Retinal pigment epithelial cell (primary cell): ENCODE measurements at regions not wholly inside any gene's neighbourhood (a gene's known extent, or its start where the extent isn't known, plus 50 kb on each side); places are given as distances from the start of the nearest gene placed in this dataset.

Source experiments
- DNase-seq: peaks from one replicate; pipeline ENCODE4 v3.0.0-alpha.2; 2010; ENCODE audit warnings: low read depth
- H3K4me3 ChIP-seq: 2 replicates; pipeline ENCODE4 v1.5.1; 2011; ENCODE audit warnings: mild to moderate bottlenecking, low read length, control low read depth, moderate library complexity
- TF ChIP-seq, protein P1 (sequence below): conservative IDR thresholded peaks from 2 replicates; pipeline ENCODE4 v1.5.1; 2011; ENCODE audit warnings: low read depth, low read length, control low read depth, inconsistent platforms

GRCh38 chr12:92312463-92312964, 166.9 kb upstream of the BTG1 start:
- no peak overlapping the region for H3K4me3 ChIP-seq
- TF ChIP-seq, protein P1, sequence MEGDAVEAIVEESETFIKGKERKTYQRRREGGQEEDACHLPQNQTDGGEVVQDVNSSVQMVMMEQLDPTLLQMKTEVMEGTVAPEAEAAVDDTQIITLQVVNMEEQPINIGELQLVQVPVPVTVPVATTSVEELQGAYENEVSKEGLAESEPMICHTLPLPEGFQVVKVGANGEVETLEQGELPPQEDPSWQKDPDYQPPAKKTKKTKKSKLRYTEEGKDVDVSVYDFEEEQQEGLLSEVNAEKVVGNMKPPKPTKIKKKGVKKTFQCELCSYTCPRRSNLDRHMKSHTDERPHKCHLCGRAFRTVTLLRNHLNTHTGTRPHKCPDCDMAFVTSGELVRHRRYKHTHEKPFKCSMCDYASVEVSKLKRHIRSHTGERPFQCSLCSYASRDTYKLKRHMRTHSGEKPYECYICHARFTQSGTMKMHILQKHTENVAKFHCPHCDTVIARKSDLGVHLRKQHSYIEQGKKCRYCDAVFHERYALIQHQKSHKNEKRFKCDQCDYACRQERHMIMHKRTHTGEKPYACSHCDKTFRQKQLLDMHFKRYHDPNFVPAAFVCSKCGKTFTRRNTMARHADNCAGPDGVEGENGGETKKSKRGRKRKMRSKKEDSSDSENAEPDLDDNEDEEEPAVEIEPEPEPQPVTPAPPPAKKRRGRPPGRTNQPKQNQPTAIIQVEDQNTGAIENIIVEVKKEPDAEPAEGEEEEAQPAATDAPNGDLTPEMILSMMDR: no peak
- DNase-seq: no peak

DNA sequence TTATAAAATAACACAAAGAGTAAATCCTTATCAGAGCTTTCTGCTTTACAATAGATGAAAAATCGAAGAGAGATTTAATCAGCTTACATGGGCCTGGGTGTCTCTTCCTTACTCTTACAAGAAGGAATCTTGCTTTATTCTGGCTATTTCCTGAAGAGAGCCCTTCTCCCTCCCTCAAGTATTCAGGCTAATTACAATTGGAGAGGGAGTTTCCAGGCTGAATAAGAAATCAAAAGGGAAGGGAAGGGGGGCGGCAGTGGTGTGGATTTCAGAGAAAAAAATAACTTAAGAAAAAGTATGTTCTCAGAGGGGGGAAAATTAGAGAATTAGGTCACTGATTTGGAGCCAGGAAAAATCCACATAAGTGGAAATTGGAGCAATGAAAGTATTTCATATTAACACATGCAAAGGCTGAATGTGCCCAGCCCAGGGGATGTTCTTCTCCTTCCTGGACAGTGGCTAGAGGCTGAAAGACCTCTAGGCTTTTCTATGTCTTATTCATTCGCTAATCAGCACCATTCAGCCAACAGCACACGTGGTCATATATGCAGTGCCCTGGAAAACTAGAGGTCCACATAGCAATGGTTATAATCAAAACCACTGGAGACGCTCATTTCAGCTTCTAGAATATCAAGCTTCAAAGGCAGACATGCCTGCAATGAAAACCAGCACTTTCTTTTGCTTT, 158.9 kb upstream of the BTG1 start:
- no peak for DNase-seq
- no peak overlapping the region for H3K4me3 ChIP-seq
- TF ChIP-seq, protein P1: no peak

- TF ChIP-seq, protein P1: no peak
- H3K4me3 ChIP-seq: no peak overlapping the region
Observed at GRCh38 chr12:92302041-92302829, 156.6 kb upstream of the BTG1 start.

GRCh38 chr12:92301356-92301755, 155.7 kb upstream of the BTG1 start:
- TF ChIP-seq, protein P1: no peak
- no peak for DNase-seq
- no peak overlapping the region for H3K4me3 ChIP-seq

More at GRCh38 chr12:92302041-92302829, 156.6 kb upstream of the BTG1 start:
- no peak for DNase-seq

DNA sequence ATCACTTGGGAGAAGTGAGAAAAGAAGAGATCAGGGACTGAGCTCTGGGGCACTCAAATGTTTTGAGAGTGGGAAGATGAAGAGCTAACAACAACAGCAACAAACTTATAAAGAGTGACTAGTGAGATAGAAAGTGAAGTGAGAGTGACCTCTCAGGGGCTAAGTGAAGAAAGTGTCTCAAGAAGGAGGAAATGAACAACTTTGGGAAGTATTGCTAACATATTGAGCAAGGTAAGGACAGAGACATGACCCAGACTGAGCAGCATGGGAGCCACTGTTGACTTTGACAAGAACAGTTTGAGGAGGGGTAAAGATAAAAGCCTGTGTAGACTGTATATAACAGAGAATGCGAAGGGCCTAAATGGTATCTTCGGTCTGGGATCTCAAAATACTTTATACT, 155.1 kb upstream of the BTG1 start:
- DNase-seq: no peak
- H3K4me3 ChIP-seq: no peak overlapping the region
- TF ChIP-seq, protein P1: no peak

DNA sequence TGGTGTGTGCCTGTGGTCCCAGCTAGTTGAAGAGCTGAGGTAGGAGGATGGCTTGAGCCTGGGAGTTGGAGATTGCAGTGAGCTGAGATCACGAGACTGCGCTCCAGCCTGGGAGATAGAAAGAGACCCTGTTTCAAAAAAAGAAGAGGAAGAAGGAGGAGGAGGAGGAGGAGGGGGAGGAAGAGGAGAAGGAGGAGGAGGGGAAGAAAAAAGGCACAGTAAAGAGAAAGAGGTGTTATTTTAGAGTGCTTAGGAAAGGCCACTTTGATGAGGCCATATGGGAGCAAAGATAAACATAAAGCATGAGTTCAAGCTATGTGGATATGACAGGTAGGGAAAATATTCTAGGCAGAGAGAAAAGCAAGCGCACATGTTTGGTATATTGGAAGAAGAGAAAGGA, 154.1 kb upstream of the BTG1 start:
- DNase-seq: no peak
- no peak overlapping the region for H3K4me3 ChIP-seq
- TF ChIP-seq, protein P1: no peak
